ENCODE measurements at regions not wholly inside any gene's neighbourhood (a gene's known extent, or its start where the extent isn't known, plus 50 kb on each side); places are given as distances from the start of the nearest gene placed in this dataset.
A peak's percentile ranks its signal among the peaks of the same experiment; 100 is the strongest.

DNA sequence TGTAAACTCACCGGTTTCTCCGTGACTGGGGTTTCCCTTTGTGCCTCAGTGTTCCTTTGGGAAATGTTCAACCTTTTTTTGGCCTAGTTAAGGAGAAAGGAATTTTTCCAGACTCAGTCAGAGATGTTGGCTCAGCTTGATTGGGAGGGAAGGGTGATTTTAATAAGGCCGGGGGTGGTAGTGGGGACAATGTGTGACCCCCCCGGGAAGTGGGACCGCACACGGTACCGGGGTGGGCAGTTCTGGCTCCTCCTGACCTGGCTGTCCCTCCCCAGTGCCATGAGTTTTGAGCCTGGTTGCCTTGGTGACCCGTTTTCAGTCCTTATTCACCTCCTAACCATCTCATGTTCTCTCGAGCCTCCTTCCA lies 132.7 kb downstream of the SNX5 start:
- Histone ChIP-seq H3K79me1 (ENCODE audit: low read depth, low read length) (no peaks in the 10 kb centered on the region), H2BK20ac (ENCODE audit: low read length) (peak overlapping the region; percentile 76; the same call in 1 of the 2 replicates), H4K5ac (ENCODE audit: insufficient read length, low read depth, low read length) (no peak overlapping the region), H3K4me3 (ENCODE audit: extremely low read depth in 1 of 4, insufficient read depth in 2 of 4, low read depth in 3 of 4, low read length in 4 of 4) (no peak overlapping the region), H4K8ac (ENCODE audit: extremely low read depth, insufficient read depth, low read length) (peak overlapping the region; percentile 45), H3K27ac (ENCODE audit: low read depth, low read length) (no peak overlapping the region), H3K4me2 (ENCODE audit: insufficient read depth in 1 of 2, low read depth in 2 of 2, low read length in 2 of 2) (no peak overlapping the region), H3K4ac (replicated peaks; ENCODE audit: insufficient read length, low read depth, low read length) (peak overlapping the region; percentile 80), H2BK5ac (ENCODE audit: low read depth, low read length) (peak overlapping the region; percentile 56; the same call in 1 of the 2 replicates), H3K9me3 (ENCODE audit: insufficient read depth in 2 of 2, low read depth in 1 of 2, low read length in 1 of 2) (no peaks in the 10 kb centered on the region; a peak in 1 of 4 replicates), H2AFZ (ENCODE audit: low read length) (peak overlapping the region; percentile 36), H3K4me1 (replicated peaks in 1 of 4; ENCODE audit: control insufficient read depth in 3 of 4, insufficient read depth in 4 of 4, low read length in 3 of 4) (peaks cover 0 to 15% (median 2%) of the 10 kb centered on the region in 4 experiments; a peak in 4 of 7 replicates), H3K79me2 (ENCODE audit: control insufficient read depth in 1 of 2, insufficient read depth in 2 of 2, low read length in 2 of 2) (no peaks in the 10 kb centered on the region), H3K23ac (ENCODE audit: insufficient read length) (no peak overlapping the region), H2AK5ac (ENCODE audit: low read depth, low read length) (no peak overlapping the region), H3K56ac (replicated peaks; ENCODE audit: insufficient read length, low read depth, low read length) (no peak overlapping the region), H2BK15ac (ENCODE audit: low read length) (peak overlapping the region; percentile 9; the same call in 1 of the 2 replicates), H2BK120ac (replicated peaks; ENCODE audit: low read depth, low read length) (no peak overlapping the region), H2BK12ac (ENCODE audit: low read depth, low read length) (peak overlapping the region; percentile 90), H3K23me2 (ENCODE audit: low read depth, low read length) (no peaks in the 10 kb centered on the region), H3K9ac (replicated peaks in 1 of 4; ENCODE audit: extremely low read depth in 1 of 4, low read depth in 3 of 4, low read length in 3 of 4) (no peak overlapping the region), H4K20me1 (replicated peaks in 1 of 2; ENCODE audit: control insufficient read depth in 1 of 2, insufficient read depth in 2 of 2, low read length in 2 of 2) (no peaks in the 10 kb centered on the region), H3K14ac (ENCODE audit: insufficient read length) (no peak overlapping the region), H3K18ac (ENCODE audit: extremely low read depth, low read length) (peak overlapping the region; percentile 73; the same call in 1 of the 2 replicates), H4K91ac (replicated peaks; ENCODE audit: insufficient read length, low read length) (no peak overlapping the region), H3K36me3 (ENCODE audit: control insufficient read depth in 2 of 4, insufficient read depth in 4 of 4, low read length in 3 of 4) (no peaks in the 10 kb centered on the region), H3K27me3 (replicated peaks in 1 of 4; ENCODE audit: control insufficient read depth in 3 of 4, extremely low read depth in 1 of 4, insufficient read depth in 3 of 4, low read length in 3 of 4) (no peaks in the 10 kb centered on the region)
- WGBS, 2 experiments (ENCODE audit: extremely low coverage in 1 of 2, insufficient coverage in 1 of 2, insufficient read length in 1 of 2, insufficient replicate concordance in 2 of 2, low coverage in 1 of 2, low lambda C conversion rate in 2 of 2, missing lambda C conversion rate in 1 of 2): 91% methylated on average over 9 of the region's 9 CpGs; no CpG with 5 or more reads in 1 of the 2 experiments
- CTCF ChIA-PET (ENCODE audit: partially characterized antibody): interaction anchor here (1.1 to 3.0 kb wide), 5 partner anchors 21 to 153 kb away, joined by 3 to 11 read pairs (median 5); partner anchors contain the start of gene RRBP1
- FAIRE-seq: no peak
- no peak for DNase-seq (ENCODE audit: low read depth in 1 of 2, low spot score in 2 of 2)
- POLR2A ChIA-PET (ENCODE audit: partially characterized antibody): no interaction called here
- TF ChIP-seq CREB1 (IDR thresholded peaks at IDR 0.05) (no peak), YY1 (IDR thresholded peaks at IDR 0.05; ENCODE audit: low read depth, low read length) (no peak), RFX5 (IDR thresholded peaks at IDR 0.05; ENCODE audit: borderline replicate concordance, low read depth, low read length) (no peak), CBX5 (IDR thresholded peaks at IDR 0.05; ENCODE audit: low read depth, low read length) (no peak), JUN (IDR thresholded peaks at IDR 0.05; ENCODE audit: low read depth, low read length) (no peak), POU5F1 (IDR thresholded peaks at IDR 0.05; ENCODE audit: low read depth, low read length) (no peak), ZNF274 (IDR thresholded peaks at IDR 0.05; ENCODE audit: borderline replicate concordance, extremely low read depth, low read length) (no peak), TBP (IDR thresholded peaks at IDR 0.05; ENCODE audit: low read depth, low read length) (no peak), CEBPB (IDR thresholded peaks at IDR 0.05; ENCODE audit: low read depth, low read length) (no peak), JUND (IDR thresholded peaks at IDR 0.05; ENCODE audit: low read length) (no peak), CBX8 (IDR thresholded peaks at IDR 0.05; ENCODE audit: borderline replicate concordance, low read depth, low read length) (no peak), HDAC2 (IDR thresholded peaks at IDR 0.05; ENCODE audit: borderline replicate concordance in 1 of 2, low read depth in 2 of 2, low read length in 2 of 2) (no peak)
- TF ChIP-seq, protein P1, sequence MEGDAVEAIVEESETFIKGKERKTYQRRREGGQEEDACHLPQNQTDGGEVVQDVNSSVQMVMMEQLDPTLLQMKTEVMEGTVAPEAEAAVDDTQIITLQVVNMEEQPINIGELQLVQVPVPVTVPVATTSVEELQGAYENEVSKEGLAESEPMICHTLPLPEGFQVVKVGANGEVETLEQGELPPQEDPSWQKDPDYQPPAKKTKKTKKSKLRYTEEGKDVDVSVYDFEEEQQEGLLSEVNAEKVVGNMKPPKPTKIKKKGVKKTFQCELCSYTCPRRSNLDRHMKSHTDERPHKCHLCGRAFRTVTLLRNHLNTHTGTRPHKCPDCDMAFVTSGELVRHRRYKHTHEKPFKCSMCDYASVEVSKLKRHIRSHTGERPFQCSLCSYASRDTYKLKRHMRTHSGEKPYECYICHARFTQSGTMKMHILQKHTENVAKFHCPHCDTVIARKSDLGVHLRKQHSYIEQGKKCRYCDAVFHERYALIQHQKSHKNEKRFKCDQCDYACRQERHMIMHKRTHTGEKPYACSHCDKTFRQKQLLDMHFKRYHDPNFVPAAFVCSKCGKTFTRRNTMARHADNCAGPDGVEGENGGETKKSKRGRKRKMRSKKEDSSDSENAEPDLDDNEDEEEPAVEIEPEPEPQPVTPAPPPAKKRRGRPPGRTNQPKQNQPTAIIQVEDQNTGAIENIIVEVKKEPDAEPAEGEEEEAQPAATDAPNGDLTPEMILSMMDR (IDR thresholded peaks at IDR 0.05; ENCODE audit: control extremely low read depth in 1 of 3, insufficient read depth in 1 of 3, low read depth in 1 of 3, low read length in 3 of 3): no peak

Measured in H1 (cell line).